ENCODE measurements at regions not wholly inside any gene's neighbourhood (a gene's known extent, or its start where the extent isn't known, plus 50 kb on each side); places are given as distances from the start of the nearest gene placed in this dataset.
"Not testable (repeated sequence)": the region's sequence is repeated elsewhere in the genome, so short reads cannot be mapped to it uniquely, and the experiment has no call there.

DNA sequence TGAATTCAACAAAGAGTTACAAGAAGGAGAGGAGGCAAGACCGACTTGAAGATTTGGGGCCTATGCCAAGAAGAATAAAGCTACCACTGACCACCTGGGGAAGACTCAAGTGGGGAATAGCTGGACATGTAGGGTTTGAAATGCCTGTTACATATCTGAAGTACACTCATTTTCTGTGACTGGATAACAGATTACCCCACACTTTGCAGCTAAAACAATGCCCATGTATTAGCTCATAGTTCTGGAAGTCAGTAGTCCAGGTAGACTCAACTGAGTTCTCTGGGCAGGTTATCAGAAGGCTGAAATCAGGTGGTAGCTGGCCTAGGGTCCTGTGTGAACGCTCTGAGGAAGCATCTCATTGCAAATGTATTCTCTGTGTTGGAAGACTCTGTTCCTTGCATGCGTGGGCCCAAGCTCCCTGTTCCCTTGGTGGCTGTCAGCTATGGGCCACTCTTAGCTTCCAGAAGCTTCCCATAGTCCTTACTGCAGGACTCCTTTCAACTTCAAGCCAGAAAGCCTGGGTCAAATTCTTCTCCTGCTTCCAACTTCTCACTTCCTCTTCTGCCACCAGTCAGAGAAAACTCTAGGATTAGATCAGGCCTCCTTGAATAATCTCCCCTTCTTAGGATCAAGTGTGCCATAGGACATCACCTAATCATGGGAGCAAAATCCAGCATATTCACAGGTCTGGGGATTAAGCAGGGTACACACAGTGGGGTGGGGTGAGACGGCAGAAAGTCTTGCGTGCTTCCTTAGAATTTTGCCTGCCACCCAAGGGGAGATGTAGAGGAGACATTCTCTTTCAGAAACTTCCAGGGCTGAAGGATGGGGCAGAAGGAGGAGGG lies 187.8 kb downstream of the SHQ1 start:
- no peak for DNase-seq (ENCODE audit: low read depth)

- DNase-seq (ENCODE audit: low read depth) = no peak
These were observed 188.6 kb downstream of the SHQ1 start for GRCh38 chr3:72659596-72659995.

- no peak for DNase-seq (ENCODE audit: low read depth)
These were observed 189.1 kb downstream of the SHQ1 start for GRCh38 chr3:72659188-72659587.

DNA sequence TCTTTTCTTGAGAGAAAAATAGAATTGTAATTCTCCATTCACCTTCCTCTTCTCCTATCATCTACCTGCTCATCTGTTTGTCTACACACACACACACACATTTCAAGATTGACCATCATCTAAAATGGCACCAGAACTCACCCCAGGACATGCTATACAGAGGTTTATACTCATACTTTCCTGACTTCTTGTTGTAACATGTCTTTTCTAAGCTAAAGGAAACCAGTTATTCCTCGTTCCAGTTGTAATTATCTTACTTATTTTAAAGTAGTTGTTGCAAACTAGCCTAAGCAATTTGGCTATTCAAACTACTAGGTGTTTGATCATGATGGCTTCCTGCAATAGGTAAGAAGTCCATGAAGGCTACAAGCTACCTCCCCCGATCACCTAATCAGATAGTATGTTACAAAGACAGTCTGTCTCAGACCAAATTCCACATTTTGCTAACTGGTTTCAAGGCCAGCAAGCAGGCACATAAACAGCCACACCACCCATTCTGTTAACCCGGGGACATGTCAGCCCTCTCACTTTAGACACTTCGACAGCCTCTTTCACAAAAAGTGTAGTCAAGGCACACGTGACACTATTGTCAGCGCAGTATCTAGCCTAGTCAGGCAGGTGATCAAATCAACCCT lies 189.7 kb downstream of the SHQ1 start:
- DNase-seq (ENCODE audit: low read depth) = no peak

DNA sequence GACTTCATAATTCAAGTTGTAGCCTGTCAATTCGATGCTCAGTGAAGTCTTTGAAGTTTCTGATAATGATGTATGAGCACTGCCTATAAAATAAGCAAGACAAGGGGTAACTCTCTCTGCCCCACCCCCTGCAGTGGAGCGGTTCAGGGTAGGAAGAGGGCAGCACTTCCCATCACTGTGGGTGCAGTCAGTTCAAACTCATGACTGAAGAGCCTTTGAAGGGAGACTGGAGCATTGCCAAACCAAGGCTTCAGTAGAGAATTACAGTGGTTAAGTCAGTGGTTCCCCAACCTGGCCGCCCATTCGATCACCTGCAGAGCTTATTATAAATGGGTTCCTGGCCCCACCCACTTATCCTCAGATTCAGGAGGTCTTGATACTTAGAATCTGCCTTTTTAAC lies 190.6 kb downstream of the SHQ1 start:
- no peak for DNase-seq (ENCODE audit: low read depth)

GRCh38 chr3:72655723-72656122 lies 192.5 kb downstream of the SHQ1 start:
- DNase-seq (ENCODE audit: low read depth) = no peak

- no peak for DNase-seq (ENCODE audit: low read depth)
These were observed 193.1 kb downstream of the SHQ1 start for GRCh38 chr3:72655131-72655551.

DNA sequence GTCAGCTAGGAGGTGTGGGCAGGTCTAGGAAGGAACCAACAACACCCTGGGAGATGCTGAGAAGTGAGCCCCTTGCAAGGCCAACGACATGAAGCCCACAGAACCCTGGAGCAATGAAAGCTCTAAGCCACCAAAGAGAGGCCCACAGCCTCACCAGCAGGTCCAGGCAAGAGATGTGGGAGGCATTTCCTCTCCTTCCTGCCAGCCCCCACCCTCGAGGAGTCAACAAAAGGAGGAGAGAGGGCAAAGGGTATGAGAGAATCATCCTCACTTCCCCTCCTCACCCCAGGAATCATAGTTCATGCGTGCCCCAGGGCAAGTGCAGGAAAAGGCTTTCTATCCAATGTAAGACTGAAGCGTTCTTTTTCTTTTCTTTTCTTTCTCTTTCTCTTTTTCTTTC lies 195.8 kb downstream of the SHQ1 start:
- no peak for DNase-seq (ENCODE audit: low read depth)

DNA sequence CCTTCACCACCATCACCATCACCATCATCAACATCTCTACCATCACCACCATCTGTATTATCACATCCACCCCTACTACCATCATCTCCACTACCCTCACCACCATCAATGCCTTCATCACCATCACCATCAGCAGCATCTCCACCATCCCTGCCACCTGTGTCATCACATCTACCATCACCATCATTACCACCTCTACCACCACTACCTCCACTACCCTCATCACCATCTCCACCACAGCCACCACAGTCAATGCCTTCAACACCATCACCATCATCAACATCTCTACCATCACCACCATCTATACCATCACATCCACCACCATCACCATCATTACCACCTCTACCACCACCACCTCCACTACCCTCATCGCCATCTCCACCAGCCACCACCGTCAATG lies 196.7 kb downstream of the SHQ1 start:
- no peak for DNase-seq (ENCODE audit: low read depth)

DNA sequence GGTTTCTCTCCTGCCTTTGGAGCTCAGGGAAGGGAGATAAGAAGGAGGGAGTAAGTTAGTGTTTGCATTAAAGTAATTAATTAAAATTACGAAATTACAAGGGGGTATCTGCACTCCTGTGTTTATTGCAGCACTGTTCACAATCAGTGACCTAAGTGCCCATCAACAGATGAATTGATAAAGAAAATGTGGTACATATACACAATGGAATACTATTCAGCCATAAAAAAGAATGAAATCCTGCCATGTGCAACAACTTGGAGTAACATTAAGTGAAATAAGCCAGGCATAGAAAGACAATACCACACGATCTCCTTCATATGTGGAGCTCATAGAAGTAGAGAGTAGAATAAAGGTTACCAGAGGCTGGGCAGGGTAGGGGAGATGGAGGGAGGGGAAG lies 202.0 kb downstream of the SHQ1 start:
- DNase-seq (ENCODE audit: low read depth) = no peak

DNA sequence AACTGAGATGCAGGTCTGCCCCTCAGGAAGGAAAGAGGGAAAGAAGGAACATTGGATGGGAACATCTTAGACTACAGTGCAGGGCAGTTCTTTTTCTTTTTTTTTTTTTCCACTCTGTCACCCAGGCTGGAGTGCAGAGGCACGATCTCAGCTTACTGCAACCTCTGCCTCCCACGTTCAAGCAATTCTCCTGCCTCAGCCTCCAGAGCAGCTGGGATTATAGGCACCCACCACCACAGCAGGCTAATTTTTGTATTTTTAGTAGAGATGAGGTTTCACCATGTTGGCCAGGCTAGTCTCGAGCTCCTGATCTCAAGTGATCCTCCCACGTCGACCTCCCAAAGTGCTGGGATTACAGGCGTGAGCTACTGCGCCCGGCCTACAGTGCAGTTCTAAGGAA lies 204.6 kb downstream of the SHQ1 start:
- not testable (repeated sequence) for DNase-seq (ENCODE audit: low read depth)

DNA sequence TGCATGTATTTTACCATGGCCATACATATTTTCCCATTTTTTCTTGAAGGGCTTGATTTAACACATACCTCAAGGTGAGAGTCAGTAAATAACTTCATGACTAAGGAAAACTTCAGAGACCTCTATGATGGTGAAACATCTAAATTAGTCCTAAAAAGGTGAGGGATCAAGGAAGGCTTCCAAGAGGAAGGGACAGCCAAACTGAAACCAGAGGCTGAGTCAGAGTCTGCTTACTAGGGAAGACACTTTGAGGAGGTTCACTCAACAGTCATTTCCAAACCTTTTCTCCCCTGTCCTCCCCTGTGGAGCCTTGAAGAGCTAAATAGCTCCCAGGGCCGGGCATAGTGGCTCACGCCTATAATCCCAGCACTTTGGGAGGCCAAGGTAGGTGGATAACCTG lies 206.6 kb downstream of the SHQ1 start:
- DNase-seq (ENCODE audit: low read depth) = no peak

GRCh38 chr3:72641072-72641471 lies 207.2 kb downstream of the SHQ1 start:
- no peak for DNase-seq (ENCODE audit: low read depth)

DNA sequence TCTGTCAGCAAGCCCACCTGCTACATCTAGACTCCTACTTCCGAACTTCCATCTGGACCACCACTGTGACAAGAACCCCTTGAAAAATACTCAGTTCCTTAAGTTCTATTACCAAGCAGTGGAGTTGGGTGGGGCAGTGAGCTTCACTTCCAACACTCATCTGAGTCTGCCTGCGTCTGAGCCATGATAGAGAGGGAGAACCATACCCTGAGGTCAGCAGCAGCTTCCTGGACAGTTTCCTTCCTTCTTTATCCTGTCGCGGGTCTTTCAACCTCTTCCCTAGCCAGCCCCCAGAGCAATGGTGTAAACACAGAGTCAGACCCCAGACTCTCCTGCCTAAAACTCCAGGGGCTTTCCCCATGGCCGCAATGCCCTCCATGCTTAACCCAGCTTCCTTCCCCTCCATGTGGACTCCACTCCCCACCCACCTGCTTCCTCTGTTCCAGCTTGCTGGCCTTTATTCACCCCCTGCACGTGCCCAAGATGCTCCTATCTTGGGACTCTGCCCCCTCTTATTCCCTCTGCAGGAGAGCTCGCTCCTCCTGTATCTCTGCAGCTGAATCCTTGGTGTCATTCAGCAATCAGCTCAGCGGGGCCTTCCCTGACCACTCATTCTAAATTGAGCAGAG lies 211.2 kb downstream of the SHQ1 start:
- DNase-seq (ENCODE audit: low read depth) = no peak

GRCh38 chr3:72635551-72635950 lies 212.7 kb downstream of the SHQ1 start:
- no peak for DNase-seq (ENCODE audit: low read depth)

DNA sequence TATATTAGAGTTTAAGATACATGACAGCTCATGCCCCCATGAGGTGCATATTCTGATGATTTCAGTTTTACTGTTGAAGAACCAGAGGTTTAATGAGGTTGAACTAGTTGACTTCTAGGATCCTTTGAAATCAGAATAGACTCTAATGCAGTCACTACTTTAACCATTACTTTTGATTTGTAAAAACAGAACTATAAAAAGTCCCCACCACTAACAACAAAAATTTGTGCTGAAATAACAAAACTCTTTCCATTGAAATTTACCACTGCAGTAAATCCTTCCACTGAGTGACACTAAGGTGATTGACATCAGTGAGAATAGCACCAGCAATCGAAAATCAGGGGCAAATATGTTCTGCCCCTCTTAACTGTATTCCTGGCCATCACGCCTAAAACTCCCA lies 214.1 kb downstream of the SHQ1 start:
- no peak for DNase-seq (ENCODE audit: low read depth)

DNA sequence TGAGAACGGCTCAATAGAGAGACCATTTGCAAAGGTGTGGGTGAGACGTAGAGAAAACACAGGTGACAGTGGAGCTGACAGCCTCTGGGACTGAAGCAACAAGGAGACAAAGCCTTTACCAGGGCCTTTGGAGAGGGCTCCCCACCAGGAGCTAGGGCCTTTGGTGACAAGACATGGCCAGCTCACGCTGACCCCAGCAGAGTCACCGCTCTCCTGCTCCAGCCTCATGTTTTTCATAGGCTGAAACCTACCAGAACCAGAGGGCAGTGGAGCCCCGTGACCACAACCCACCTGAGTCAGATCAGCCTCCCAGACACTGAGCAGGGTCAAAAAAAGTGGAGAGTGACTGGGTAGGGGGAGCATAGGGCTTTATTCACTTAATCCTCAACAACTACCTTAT lies 214.7 kb downstream of the SHQ1 start:
- DNase-seq (ENCODE audit: low read depth) = no peak

DNA sequence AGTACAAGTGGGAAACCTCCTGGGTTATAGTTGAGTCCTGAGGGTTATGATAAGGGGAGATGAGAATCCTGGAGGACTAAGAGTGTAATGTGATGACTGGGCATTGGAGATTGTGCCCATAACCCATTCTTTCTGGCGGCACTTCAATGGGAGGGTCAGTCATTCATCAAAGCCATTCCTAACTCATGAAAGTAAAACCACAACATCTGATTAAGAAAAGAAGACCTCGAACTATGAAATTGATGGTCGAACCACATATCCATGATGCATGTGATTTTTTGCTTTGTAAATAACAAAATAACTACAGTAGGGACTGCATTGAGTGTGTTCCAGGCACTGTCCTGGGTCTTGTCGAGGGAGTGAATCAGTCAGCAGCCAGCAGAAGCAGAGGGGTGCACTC lies 215.1 kb downstream of the SHQ1 start:
- DNase-seq (ENCODE audit: low read depth) = no peak

DNA sequence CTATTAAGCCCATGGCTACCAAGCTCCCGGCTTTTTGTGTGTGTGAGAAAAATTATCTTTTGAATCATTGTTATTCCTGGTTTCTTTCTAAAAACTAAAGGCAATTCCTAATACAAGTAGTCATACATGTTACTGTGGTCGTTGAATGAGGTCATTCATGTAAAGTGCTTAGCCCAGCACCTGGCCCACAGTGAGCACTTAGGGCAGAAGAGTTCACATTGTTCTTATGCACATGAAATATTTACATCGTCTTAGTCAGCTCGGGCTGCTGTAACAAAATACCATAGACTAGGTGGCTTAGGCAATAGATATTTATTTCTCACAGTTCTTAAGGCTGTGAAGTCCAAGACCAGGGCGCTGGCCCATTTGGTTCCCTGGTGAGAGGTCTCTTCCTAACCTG lies 216.1 kb downstream of the SHQ1 start:
- DNase-seq (ENCODE audit: low read depth) = no peak

- no peak for DNase-seq (ENCODE audit: low read depth)
These were observed 217.3 kb downstream of the SHQ1 start for GRCh38 chr3:72630969-72631344.

GRCh38 chr3:72630327-72630968 lies 217.8 kb downstream of the SHQ1 start:
- DNase-seq (ENCODE audit: low read depth) = no peak

DNA sequence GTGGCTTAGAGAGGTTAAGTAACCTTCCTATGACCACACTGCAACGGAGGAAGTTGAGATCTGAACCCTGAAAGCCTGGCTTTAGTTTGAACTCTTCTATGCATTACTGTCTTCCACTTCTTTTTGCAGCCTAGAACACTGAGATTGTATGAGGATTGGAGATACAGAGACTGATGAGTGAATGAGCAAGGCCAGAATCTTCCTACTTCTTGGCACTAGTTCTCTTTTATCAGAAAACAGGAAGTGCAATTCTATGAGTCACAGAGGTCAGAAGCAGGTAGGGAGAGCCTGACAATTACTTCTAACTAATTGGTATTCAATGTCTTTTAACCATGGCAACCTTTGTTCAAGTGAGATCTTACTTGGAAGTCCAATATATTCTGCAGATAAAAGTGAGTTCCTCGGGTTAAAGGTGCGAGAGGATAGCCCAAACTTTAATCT lies 219.0 kb downstream of the SHQ1 start:
- DNase-seq (ENCODE audit: low read depth) = no peak

DNA sequence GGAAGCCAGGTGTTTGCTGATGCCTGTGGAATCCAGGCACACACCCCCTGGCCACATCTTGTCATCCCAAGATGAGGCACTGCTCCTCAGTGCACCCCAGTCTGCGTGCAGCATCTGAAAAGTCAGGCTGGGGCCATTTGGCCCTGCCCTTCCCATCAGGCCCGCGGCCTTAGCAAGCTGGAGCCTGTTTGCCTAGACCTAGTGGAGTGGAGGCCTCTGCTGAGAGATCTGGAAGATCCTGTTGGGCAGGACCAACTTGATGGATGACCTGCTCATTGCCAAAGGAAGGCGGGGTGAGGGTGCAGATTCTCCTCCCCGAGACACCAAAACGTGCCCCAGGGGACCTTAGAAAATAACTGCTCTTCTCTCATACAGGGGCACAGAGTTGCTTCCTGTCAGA lies 220.2 kb downstream of the SHQ1 start:
- no peak for DNase-seq (ENCODE audit: low read depth)

Data from stimulated activated CD8-positive, alpha-beta memory T cell treated with anti-CD3 and anti-CD28 coated beads, Interleukin-15, amount 100 ng/mL, for 24 hours (primary cell).